K562 (cell line): ENCODE measurements at regions not wholly inside any gene's neighbourhood (a gene's known extent, or its start where the extent isn't known, plus 50 kb on each side); places are given as distances from the start of the nearest gene placed in this dataset.

ENCODE experiments used
- ATAC-seq: fragments of 200-7000 bp; cut with Tn5 transposase; 3 replicates; pipeline ENCODE4 v1.9.1; 2020; ENCODE audit warnings: moderate library complexity
- BruUV-seq: library from RNA; stranded (reverse); fragments of 400-500 nt; replicated peaks from 2 replicates; lab custom pipeline; 2021; lab: Mats Ljungman, UMichigan
- CTCF ChIA-PET: fragments of 300-600 bp; formaldehyde crosslinking; extraction: SDS; loops from one replicate; lab custom pipeline; 2021; ENCODE audit warnings: low intra/inter-chr PET ratio; lab: Yijun Ruan, JAX
- POLR2A ChIA-PET: fragments of 300-600, 350-650 bp; sonication (Branson Sonifier 250); formaldehyde crosslinking; extraction: SDS; loops from one replicate; lab custom pipeline; 2021; ENCODE audit warnings: antibody characterized with exemption, inconsistent platforms; lab: Yijun Ruan, JAX
- DNase-seq, 4 experiments: peaks; one replicate each; pipeline versions ENCODE4 v3.0.0 to v3.0.0-alpha.2; 2011 to 2018; ENCODE audit warnings: low spot score in 3 of 4, mixed read lengths in 3 of 4; ENCODE audit errors: extremely low read depth in 1 of 4
- FAIRE-seq: peaks from 2 replicates; lab custom pipeline; 2011; peaks lifted over from hg19 to GRCh38; lab: Jason Lieb, UNC
- H2AFZ ChIP-seq: 2 replicates; pipeline ENCODE4 v1.6.0; 2011; ENCODE audit warnings: low read depth, low read length, control low read depth, inconsistent platforms
- H3K27ac ChIP-seq: fragments of 200-600 bp; 3 replicates; pipeline ENCODE4 v1.8.0; 2011; ENCODE audit warnings: low read depth, mild to moderate bottlenecking, control low read depth, inconsistent platforms, low read length, moderate library complexity, mixed read lengths; ENCODE audit errors: extremely low read depth
- H3K27me3 ChIP-seq, 2 experiments: fragments of 300-600 bp in 1 of 2; 2 replicates in 1 of 2; 3 replicates in 1 of 2; pipeline versions ENCODE4 v1.6.0 to v1.8.0; 2011; ENCODE audit warnings: inconsistent platforms in 2 of 2, low read length in 2 of 2, mild to moderate bottlenecking in 1 of 2, mixed read lengths in 1 of 2, moderate library complexity in 1 of 2; ENCODE audit not compliant: control insufficient read depth in 2 of 2, insufficient read depth in 2 of 2
- H3K36me3 ChIP-seq: fragments of 300-600 bp; 3 replicates; pipeline ENCODE4 v1.8.0; 2011; ENCODE audit warnings: mild to moderate bottlenecking, low read length, inconsistent platforms; ENCODE audit not compliant: control insufficient read depth, insufficient read depth
- H3K4me1 ChIP-seq, 2 experiments: fragments of 200-600 bp in 1 of 2; replicated peaks in 1 of 2; 2 replicates in 1 of 2; 3 replicates in 1 of 2; pipeline versions ENCODE4 v1.5.1 to v1.8.0; 2011; ENCODE audit warnings: inconsistent platforms in 2 of 2, low read length in 2 of 2, mild to moderate bottlenecking in 1 of 2, mixed read lengths in 1 of 2, moderate library complexity in 1 of 2; ENCODE audit not compliant: control insufficient read depth in 2 of 2, insufficient read depth in 2 of 2
- H3K4me2 ChIP-seq: 2 replicates; pipeline ENCODE4 v1.6.1; 2011; ENCODE audit warnings: low read length, control low read depth, inconsistent platforms, mixed read lengths; ENCODE audit not compliant: insufficient read depth
- H3K4me3 ChIP-seq: fragments of 200-600 bp; sonication (generic), shearing (Covaris generic); 2 replicates; pipeline ENCODE4 v1.5.1; 2016; ENCODE audit warnings: control low read depth, inconsistent platforms
- H3K79me2 ChIP-seq: fragments of 200-600 bp; 3 replicates; pipeline ENCODE4 v1.8.0; 2011; ENCODE audit warnings: low read length, inconsistent platforms; ENCODE audit not compliant: control insufficient read depth, insufficient read depth
- H3K9ac ChIP-seq, 2 experiments: 2 replicates each; pipeline versions ENCODE4 v1.6.0 to v1.6.1; 2011; ENCODE audit warnings: low read depth in 2 of 2, low read length in 2 of 2, control low read depth in 1 of 2, inconsistent platforms in 1 of 2, mild to moderate bottlenecking in 1 of 2, mixed read lengths in 1 of 2; ENCODE audit not compliant: insufficient read depth in 1 of 2
- H3K9me1 ChIP-seq: one replicate; pipeline ENCODE4 v1.6.0; 2011; ENCODE audit warnings: inconsistent platforms, mild to moderate bottlenecking, low read length, moderate library complexity; ENCODE audit not compliant: control insufficient read depth, insufficient read depth
- H3K9me3 ChIP-seq: replicated peaks from 2 replicates; pipeline ENCODE4 v1.5.1; 2011; ENCODE audit warnings: low read depth, low read length, inconsistent platforms; ENCODE audit not compliant: control insufficient read depth, insufficient read depth
- H4K20me1 ChIP-seq: replicated peaks from 2 replicates; pipeline ENCODE4 v1.6.1; 2011; ENCODE audit warnings: low read length, inconsistent platforms, mixed read lengths; ENCODE audit not compliant: control insufficient read depth, insufficient read depth
- CCAR2 ChIP-seq: fragments of 200-400 bp; formaldehyde crosslinking; IDR thresholded peaks from 2 replicates; pipeline ENCODE4 v1.6.1; 2017; ENCODE audit warnings: mild to moderate bottlenecking, low read depth, low read length
- KLF1 ChIP-seq: fragments of 450-650 bp; IDR thresholded peaks from 2 replicates; pipeline ENCODE4 v1.6.1; 2016; ENCODE audit warnings: missing genetic modification characterization, missing compliant biosample characterization
- KLF6 ChIP-seq: fragments of 250-450 bp; sonication (Bioruptor Pico); IDR thresholded peaks from 2 replicates; pipeline ENCODE4 v1.4.0; 2020; ENCODE audit warnings: mild to moderate bottlenecking, moderate library complexity, borderline replicate concordance
- POLR2AphosphoS5 ChIP-seq: IDR thresholded peaks from 2 replicates; pipeline ENCODE4 v1.6.1; 2011; ENCODE audit warnings: mild to moderate bottlenecking, low read depth, low read length, moderate library complexity; ENCODE audit not compliant: control insufficient read depth, insufficient read depth
- SMAD2 ChIP-seq: fragments of 150-350 bp; IDR thresholded peaks from 2 replicates; pipeline ENCODE4 v1.6.1; 2014; ENCODE audit warnings: low read depth, mild to moderate bottlenecking, low read length
- SMARCC2 ChIP-seq: fragments of 450-650 bp; IDR thresholded peaks from 2 replicates; pipeline ENCODE4 v1.6.1; 2017; ENCODE audit warnings: antibody characterized with exemption, moderate library complexity, mild to moderate bottlenecking, low read depth
- ZNF518B ChIP-seq: fragments of 250-450 bp; sonication (Bioruptor Pico); IDR thresholded peaks from 2 replicates; pipeline ENCODE4 v1.5.0; 2021; ENCODE audit warnings: mild to moderate bottlenecking, moderate library complexity
- WGBS: fragments of 100-300 bp; shearing (Covaris generic); methylation state at CpG from one replicate; pipeline ENCODE4 v1.1.6; 2016; ENCODE audit warnings: low coverage, mixed read lengths; ENCODE audit not compliant: insufficient coverage; ENCODE audit errors: missing lambda C conversion rate; 5-methylcytosine and 5-hydroxymethylcytosine counted together
- in situ Hi-C: fragments of 300-500 bp; cut with MboI; formaldehyde crosslinking; loops from 4 replicates; pipeline ENCODE4 v1.15.0; 2018; ENCODE audit warnings: inconsistent platforms, mixed read lengths
- intact Hi-C: fragments of 100-400 bp; cut with micrococcal nuclease; formaldehyde crosslinking; loops from 2 replicates; pipeline ENCODE4 v1.14.2; 2022
- TF ChIP-seq, protein P1 (sequence below): sonication (generic); formaldehyde crosslinking; IDR thresholded peaks from 2 replicates; pipeline ENCODE4 v1.8.1; 2022; ENCODE audit warnings: missing genetic modification reagents

DNA sequence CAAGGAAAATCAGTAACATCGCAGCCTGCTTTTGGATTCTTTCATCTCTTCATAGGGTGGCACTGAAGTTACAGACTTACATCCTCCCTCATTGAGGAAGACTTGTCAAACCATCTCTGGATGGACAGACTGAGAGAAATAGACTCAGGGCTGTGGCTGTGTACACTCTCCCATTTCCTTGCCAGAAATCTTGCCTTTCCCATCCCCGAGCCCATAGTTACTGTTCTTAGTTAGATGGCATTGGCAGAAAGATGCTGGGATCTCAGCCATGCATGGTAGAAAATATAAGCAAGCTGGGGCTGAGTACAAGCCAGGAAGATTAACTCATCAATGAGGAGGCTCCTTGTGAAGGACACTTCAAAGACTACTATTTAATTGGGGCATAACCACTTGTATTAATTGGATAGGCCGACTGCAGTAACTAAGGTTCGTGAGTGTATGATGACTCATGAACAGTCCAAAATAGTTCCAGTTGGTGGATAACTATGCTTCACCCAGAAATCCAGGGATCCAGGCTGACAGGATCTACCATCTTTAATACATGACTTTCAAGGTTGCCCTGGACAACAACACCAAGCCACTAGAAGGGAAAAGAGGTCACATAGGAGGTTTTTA lies 137.9 kb downstream of the TMEM38B start:
- DNase-seq: no peak
- no peak for ATAC-seq
- H3K9me3 ChIP-seq: no peaks in the 10 kb centered on the region
- CTCF ChIA-PET: no interaction called here
- POLR2A ChIA-PET: interaction anchor here (0.7 kb wide), 1 partner anchor 99 kb away, joined by 3 read pairs; no protein-coding TSS in a partner anchor
- no peaks in the 10 kb centered on the region; a peak in 1 of 5 replicates for H3K4me1 ChIP-seq
- no peak overlapping the region for H3K4me2 ChIP-seq
- H3K27ac ChIP-seq: no peak overlapping the region
- H3K9ac ChIP-seq: no peak overlapping the region
- H3K36me3 ChIP-seq: no peaks in the 10 kb centered on the region
- H3K4me3 ChIP-seq: no peak overlapping the region
- no TSS peak for BruUV-seq
- H3K79me2 ChIP-seq: no peaks in the 10 kb centered on the region
- 8% methylated on average over 4 of the region's 4 CpGs for WGBS
- FAIRE-seq: no peak
- no peak overlapping the region for H2AFZ ChIP-seq
- in situ Hi-C loops (loop anchor here (25.0 kb wide), 1 partner anchor 220 kb away; no protein-coding TSS in a partner anchor), intact Hi-C loops (no loop called here)
- no peaks in the 10 kb centered on the region for H3K9me1 ChIP-seq
- no peaks in the 10 kb centered on the region; the same call in 1 of the 2 replicates for H4K20me1 ChIP-seq
- TF ChIP-seq KLF6 (CRISPR knock-in tag) (no peak), ZNF518B (CRISPR knock-in tag) (no peak), SMARCC2 (no peak), KLF1 (tag) (no peak), CCAR2 (no peak), SMAD2 (no peak), POLR2AphosphoS5 (no peak)
- TF ChIP-seq, protein P1, sequence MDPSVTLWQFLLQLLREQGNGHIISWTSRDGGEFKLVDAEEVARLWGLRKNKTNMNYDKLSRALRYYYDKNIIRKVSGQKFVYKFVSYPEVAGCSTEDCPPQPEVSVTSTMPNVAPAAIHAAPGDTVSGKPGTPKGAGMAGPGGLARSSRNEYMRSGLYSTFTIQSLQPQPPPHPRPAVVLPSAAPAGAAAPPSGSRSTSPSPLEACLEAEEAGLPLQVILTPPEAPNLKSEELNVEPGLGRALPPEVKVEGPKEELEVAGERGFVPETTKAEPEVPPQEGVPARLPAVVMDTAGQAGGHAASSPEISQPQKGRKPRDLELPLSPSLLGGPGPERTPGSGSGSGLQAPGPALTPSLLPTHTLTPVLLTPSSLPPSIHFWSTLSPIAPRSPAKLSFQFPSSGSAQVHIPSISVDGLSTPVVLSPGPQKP: no peak
- no peaks in the 10 kb centered on the region for H3K27me3 ChIP-seq
